ENCODE measurements at regions not wholly inside any gene's neighbourhood (a gene's known extent, or its start where the extent isn't known, plus 50 kb on each side); places are given as distances from the start of the nearest gene placed in this dataset.

DNA sequence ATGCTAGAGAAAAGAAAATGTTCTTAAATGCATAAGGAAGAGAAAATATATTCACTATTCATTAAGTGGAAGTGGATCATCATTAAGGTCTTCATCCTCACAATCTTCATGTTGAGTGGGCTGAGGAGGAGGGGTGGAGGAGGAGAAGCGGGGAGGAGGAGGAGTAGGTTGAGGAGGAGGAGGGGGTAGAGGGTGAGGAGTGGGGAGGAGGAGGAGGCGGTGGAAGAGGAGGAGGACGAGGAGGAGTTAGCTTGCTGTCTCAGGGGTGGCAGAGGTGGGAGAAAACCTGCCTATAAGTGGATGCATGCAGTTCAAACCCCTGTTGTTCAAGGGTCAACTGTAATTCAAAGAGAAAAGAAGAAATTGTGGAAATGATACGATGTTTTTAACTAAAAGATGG lies 71.6 kb downstream of the MYEOV start:
- TF ChIP-seq EZH2 (IDR thresholded peaks at IDR 0.05; ENCODE audit: insufficient read depth, low read length), result no peak
- TF ChIP-seq, protein P1, sequence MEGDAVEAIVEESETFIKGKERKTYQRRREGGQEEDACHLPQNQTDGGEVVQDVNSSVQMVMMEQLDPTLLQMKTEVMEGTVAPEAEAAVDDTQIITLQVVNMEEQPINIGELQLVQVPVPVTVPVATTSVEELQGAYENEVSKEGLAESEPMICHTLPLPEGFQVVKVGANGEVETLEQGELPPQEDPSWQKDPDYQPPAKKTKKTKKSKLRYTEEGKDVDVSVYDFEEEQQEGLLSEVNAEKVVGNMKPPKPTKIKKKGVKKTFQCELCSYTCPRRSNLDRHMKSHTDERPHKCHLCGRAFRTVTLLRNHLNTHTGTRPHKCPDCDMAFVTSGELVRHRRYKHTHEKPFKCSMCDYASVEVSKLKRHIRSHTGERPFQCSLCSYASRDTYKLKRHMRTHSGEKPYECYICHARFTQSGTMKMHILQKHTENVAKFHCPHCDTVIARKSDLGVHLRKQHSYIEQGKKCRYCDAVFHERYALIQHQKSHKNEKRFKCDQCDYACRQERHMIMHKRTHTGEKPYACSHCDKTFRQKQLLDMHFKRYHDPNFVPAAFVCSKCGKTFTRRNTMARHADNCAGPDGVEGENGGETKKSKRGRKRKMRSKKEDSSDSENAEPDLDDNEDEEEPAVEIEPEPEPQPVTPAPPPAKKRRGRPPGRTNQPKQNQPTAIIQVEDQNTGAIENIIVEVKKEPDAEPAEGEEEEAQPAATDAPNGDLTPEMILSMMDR (IDR thresholded peaks at IDR 0.05; ENCODE audit: insufficient read depth, low read depth, low read length), result no peak

Measured in astrocyte (in vitro differentiated cells and primary cell).